HG03108 (cell line): ENCODE measurements at regions not wholly inside any gene's neighbourhood (a gene's known extent, or its start where the extent isn't known, plus 50 kb on each side); places are given as distances from the start of the nearest gene placed in this dataset.

Experiments used
- ATAC-seq: cut with Tn5 transposase; IDR thresholded peaks from one replicate; pipeline ENCODE4 v1.9.1; 2021; ENCODE audit warnings: moderate library complexity; ENCODE audit not compliant: unreplicated experiment

DNA sequence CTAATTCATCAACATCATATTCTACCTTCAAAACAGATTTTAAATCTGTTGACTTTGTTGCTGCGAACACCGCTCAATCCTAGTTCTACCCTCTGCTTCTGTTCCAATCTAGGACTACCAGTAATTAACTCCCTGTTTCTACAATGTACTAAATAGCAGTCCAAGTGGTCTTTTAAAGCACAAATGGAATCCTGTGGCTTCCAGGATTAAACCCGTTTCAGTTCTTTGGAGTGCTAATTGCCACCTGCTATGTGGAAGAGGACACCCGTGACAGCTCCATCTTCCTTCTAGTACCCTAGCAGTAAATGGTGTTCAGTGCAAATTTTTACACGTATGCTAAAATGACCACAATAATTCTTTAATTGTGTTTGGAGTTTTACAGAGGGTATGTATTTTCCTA, 232.1 kb downstream of the TDRD3 start:
- no peak for ATAC-seq

DNA sequence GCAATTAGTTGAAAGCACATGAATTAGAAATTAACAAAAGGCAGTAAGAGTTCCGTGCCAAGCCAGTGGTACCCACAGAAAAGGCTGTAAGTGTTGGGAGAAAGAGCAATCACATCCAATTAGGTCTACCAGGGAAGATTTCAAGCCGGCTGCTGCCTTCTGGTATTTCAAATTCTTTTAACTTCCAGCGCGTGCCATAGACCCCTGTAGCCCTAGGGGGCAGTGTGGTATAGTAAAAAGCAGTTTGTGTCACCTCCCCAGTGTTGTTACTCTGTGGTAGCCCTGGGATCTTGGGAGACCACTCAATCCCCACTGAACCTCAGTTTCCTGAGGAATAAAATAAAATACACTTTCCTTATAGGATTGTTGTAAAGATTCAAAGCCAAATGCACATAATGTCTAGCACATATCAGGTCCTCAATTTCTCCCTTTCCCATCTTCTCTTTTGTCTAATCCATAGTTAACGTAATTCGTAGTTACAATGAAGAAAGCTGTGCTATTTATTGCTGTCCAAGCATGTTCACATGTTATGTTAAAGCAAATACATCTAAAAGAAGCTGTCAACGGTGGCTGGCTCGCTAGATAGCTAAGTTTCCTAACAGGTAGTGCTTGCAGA, 230.2 kb downstream of the TDRD3 start:
- ATAC-seq, result no peak
